CD4-positive, alpha-beta T cell treated with Interleukin-15 for 1 hour (primary cell): ENCODE measurements at regions not wholly inside any gene's neighbourhood (a gene's known extent, or its start where the extent isn't known, plus 50 kb on each side); places are given as distances from the start of the nearest gene placed in this dataset.

Experiments
- DNase-seq: peaks from one replicate; pipeline ENCODE4 v3.0.0-alpha.2; 2020

GRCh38 chr16:86777381-86777946, 199.1 kb downstream of the FOXL1 start:
- no peak for DNase-seq

- DNase-seq: no peak
Observed at GRCh38 chr16:86778108-86778745, 199.9 kb downstream of the FOXL1 start.

GRCh38 chr16:86778978-86779377, 200.6 kb downstream of the FOXL1 start:
- DNase-seq: no peak

- DNase-seq: no peak
Observed at GRCh38 chr16:86781046-86781445, 202.7 kb downstream of the FOXL1 start.

DNA sequence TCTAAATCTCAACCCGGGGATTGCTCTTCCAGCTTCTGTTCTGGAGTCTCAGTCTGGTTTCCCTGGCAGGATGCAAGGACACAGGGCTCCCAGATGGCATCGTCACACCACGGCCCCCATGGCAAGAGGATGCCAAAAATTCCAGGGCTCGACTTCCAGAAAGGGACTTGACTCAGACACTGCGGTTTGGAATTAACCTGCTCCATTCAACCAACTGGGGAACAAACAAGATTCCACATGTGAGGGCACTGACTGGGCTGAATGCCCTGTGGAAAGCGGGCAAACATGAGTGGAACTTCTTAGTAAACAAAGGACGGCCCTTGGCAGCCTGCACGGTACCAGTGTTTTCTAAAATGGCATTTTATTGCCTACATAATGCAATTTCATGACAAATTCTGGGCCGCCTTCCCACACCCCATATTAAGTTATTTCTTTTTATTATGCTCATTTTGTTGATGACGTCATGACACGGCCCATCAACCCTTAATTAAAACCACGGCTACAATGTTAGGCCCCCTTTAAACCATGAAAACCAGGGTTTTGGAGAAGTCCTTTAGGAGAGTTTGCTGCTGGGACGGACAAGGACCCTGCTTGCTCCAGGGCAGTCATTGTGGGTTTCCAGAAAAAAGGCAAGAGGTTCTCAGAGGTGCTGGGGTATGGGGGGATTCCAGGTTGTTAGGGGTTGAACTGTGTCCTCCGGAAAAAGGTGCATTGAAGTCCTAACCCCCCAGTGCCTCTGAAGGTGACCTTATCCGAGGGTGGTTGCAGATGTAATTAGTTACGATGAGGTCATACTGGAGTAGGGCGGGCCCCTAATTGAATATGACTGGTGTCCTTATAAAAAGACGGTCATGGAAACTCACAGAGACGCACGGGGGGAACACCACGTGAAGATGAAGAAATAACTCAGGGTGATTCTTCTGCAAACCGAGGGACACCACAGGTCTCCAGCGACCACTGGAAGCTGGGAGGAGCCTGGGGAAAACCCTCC, 205.6 kb downstream of the FOXL1 start:
- DNase-seq: no peak

DNA sequence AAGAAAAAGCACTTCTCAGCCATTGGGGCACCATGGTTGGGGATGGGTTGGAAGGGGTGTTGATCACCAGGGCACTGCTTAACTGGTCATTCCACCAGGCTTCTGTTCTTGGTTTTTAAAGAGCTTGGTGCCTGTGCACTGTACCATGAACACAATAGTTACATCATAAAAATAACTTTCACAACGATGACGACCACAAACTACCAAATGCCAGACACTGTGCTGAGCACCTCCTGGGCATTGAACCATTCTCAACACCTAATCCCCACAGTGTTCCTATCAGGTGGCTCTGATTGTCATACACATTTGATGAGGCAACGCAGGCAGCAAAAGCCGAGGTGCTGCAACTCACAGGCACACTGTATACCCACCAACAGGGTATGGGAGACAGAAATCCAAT, 208.0 kb downstream of the FOXL1 start:
- no peak for DNase-seq

DNA sequence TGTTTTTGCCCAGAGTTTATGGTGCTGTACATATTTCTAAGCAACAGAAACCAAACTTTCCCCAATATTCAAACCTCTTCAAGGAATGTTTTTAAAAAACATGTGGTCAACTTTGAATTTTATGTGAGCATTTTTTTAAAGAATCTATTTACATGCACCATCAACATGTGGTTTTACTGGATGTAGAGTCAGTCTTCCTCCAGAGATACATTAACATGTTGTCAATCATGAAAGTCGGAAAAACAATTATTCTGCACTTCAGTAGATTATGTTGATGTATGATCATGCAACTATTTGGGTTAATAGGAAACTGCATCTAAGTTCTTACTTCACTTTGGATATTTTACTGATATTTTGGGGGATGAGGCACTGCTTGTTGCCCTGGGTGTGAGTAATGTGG, 208.6 kb downstream of the FOXL1 start:
- no peak for DNase-seq

GRCh38 chr16:86787538-86787937, 209.2 kb downstream of the FOXL1 start:
- no peak for DNase-seq

- no peak for DNase-seq
Observed at GRCh38 chr16:86789621-86790051, 211.3 kb downstream of the FOXL1 start.

DNA sequence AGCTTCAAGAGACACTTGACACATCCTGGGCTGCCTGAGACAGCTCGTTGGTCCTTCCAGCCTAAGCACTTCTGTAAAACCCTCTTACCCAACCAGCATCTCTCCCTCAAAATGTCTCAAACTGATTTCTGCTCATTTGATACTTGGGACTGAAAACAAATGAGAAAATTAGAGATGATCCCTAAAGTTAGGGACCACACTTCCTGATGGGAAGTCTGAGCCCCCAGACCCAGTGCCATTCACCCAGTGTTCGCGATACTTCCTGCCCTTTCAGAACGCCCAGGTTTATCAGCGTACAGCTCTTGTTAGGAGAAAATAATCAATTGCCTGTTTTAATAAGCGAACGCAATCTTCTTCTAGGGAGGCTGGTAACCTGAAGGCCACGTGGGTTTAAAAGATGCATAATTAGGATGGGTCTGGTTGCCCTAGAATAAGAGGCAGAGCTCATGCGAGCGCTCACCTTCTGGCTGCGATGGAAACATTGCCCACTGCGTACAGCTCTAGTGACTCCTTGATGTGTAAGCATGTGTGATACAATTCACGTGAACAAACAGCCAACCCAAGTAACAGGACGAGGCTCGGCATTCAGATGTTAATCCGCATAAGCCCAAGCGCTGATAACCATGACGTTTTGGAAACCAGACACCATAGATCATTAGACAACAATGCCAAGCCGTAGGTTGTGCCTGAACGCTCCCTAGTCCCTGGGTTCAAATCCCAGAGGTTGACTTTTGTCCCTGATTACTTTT, 213.1 kb downstream of the FOXL1 start:
- DNase-seq: no peak

DNA sequence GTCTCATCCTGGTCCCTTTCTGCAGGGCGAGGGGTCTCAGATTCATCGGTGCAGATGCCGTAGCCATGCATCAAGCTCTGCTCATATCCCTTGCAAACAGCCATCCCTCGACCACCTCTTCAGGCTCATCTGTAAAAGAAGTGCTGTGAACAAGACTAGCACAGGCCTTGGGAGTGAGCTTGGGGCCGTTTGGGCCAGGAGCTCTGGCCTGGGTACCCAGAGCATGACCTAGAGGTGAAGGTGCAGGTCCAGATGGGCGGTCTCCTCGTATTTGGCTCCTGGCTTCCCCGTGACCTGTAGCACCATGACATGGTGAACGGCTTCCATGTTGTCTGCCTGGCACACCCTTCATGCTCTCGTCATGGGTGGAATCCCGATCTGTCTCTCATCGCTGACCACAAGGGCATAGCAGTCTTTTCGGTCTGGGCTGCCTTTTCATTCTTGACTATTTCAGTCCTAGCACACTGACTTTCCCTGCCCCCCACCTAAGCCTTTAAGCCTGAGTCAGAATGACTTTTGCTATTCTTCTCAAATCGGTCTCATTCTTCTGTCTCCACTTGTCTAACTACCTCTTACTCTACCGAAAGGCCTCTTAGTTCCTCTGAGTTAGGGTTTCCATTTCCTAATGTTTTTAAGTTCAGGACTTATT, 216.0 kb downstream of the FOXL1 start:
- DNase-seq: no peak

DNA sequence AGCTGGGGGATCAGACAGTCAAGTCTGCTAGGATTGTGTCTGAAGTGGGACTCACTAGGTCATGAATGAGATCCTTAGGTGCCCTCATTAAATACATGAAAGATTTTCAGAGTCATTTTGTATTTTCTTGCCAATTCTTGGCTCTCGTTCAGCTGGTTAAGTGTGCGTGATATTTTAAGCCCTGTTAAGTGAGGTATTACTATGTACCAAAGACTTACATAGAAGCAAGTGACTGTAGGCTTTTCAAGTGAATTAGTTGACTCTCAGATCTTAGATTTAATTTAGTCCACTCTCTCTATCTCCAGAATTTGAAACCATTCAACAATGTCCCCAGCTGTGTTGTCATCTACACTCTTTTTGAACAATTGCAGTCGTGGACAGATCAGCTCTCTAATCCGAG, 219.4 kb downstream of the FOXL1 start:
- no peak for DNase-seq

DNA sequence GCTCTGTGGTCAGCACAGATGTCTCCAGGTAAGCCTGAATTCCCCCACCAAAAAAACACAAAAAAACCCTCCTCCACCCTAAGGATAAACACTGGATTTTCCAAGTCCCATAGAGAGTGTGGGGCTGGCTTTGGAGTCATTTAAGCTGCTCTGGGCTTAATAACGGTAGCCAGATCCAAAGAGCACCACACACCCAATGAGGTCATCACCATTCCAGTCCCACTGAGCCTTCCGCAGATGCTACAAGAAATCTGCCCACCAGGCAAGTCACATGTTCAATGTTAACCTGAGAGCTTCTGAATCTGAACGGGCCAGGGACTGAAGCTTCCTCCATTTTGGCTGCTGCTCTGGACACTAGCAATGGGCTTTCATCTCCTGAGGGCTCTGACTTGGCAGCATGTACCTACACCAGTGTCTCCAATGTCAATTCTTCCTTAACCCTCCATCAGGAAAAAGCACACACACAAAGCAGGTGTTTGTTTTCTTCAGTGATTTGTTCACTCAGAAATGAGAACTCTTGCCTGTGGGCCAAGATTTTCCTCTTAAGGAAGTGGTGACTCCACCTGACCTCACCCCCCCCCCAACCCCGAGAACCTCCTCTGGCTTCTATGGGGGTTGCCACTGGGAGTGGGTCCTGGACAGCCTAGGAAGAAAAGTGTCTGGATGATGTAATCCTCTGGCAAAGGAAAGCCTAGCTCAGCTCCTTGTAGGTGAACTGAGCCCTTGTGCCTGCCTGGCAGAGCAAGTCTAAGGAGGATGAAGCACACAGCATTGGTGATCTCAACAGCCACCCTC, 220.1 kb downstream of the FOXL1 start:
- no peak for DNase-seq

GRCh38 chr16:86799367-86799766, 221.0 kb downstream of the FOXL1 start:
- no peak for DNase-seq

DNA sequence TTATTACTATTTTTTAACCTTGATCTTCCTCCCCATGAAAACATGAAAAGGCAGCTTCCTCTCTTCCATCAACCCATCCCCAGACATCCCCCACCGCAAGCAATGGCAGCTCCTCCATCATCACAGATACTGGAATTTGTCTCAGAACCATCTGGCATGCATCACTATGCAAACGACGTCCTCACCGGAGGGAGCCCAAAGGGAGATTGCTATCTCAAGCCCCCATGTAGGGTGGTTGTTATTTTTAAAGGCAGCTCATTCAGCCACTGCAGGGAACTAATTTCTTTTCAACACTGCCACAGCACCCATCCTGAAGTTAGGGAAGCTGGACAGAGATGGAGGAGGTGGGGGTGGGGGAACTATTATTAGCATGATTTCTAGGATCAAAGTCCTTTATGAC, 222.5 kb downstream of the FOXL1 start:
- DNase-seq: no peak

GRCh38 chr16:86802013-86802412, 223.7 kb downstream of the FOXL1 start:
- DNase-seq: no peak

DNA sequence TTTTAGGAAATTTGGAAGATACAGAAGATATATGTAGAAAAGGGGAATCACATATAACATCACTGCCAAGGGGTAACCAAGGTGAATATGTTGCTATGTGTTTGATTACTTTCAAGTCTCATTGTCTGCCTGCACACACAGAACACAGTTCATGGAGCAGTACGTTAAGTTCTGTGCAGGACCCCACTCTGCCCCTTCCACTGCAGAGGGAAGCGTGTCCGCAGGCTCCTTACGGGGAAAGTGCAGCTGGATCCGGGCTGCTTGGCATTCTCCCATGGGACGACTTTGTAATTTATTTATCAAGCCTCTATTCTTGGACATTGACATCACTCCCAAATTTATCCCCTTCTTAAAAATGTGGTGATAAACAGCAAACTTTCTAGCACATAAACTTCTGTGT, 226.8 kb downstream of the FOXL1 start:
- DNase-seq: no peak

GRCh38 chr16:86806181-86806837, 228.0 kb downstream of the FOXL1 start:
- DNase-seq: no peak

GRCh38 chr16:86806838-86807351, 228.5 kb downstream of the FOXL1 start:
- DNase-seq: no peak

GRCh38 chr16:86808863-86809444, 230.6 kb downstream of the FOXL1 start:
- DNase-seq: no peak
